HG03196 (cell line): ENCODE measurements at regions not wholly inside any gene's neighbourhood (a gene's known extent, or its start where the extent isn't known, plus 50 kb on each side); places are given as distances from the start of the nearest gene placed in this dataset.

ENCODE experiments used
- ATAC-seq: cut with Tn5 transposase; IDR thresholded peaks from one replicate; pipeline ENCODE4 v1.9.1; 2021; ENCODE audit not compliant: unreplicated experiment

GRCh38 chr17:79214459-79214858, 139.8 kb downstream of the ENGASE start:
- no peak for ATAC-seq

GRCh38 chr17:79213305-79213704, 138.7 kb downstream of the ENGASE start:
- ATAC-seq, result no peak

GRCh38 chr17:79212149-79213087, 137.8 kb downstream of the ENGASE start:
- ATAC-seq, result no peak

- ATAC-seq, result no peak
Measured at GRCh38 chr17:79211061-79211770, 136.6 kb downstream of the ENGASE start.

GRCh38 chr17:79210638-79211037, 136.0 kb downstream of the ENGASE start:
- no peak for ATAC-seq

- ATAC-seq, result no peak
Measured at GRCh38 chr17:79207960-79208359, 133.3 kb downstream of the ENGASE start.

GRCh38 chr17:79205688-79206205, 131.1 kb downstream of the ENGASE start:
- ATAC-seq, result no peak

- no peak for ATAC-seq
Measured at GRCh38 chr17:79204261-79204660, 129.6 kb downstream of the ENGASE start.

GRCh38 chr17:79203657-79204056, 129.0 kb downstream of the ENGASE start:
- ATAC-seq, result no peak

GRCh38 chr17:79203016-79203415, 128.4 kb downstream of the ENGASE start:
- no peak for ATAC-seq

GRCh38 chr17:79202480-79202879, 127.9 kb downstream of the ENGASE start:
- no peak for ATAC-seq

- no peak for ATAC-seq
Measured at GRCh38 chr17:79201536-79202227, 127.1 kb downstream of the ENGASE start.

- no peak for ATAC-seq
Measured at GRCh38 chr17:79201119-79201518, 126.5 kb downstream of the ENGASE start.

GRCh38 chr17:79196913-79197312, 122.3 kb downstream of the ENGASE start:
- ATAC-seq, result no peak

GRCh38 chr17:79192503-79193351, 118.1 kb downstream of the ENGASE start:
- ATAC-seq, result no peak

GRCh38 chr17:79191270-79191934, 116.8 kb downstream of the ENGASE start:
- ATAC-seq, result no peak

- no peak for ATAC-seq
Measured at GRCh38 chr17:79189305-79189704, 114.7 kb downstream of the ENGASE start.

- no peak for ATAC-seq
Measured at GRCh38 chr17:79188685-79189084, 114.1 kb downstream of the ENGASE start.

GRCh38 chr17:79188048-79188447, 113.4 kb downstream of the ENGASE start:
- ATAC-seq, result no peak

GRCh38 chr17:79187186-79187585, 112.6 kb downstream of the ENGASE start:
- no peak for ATAC-seq
